Stimulated activated naive CD4-positive, alpha-beta T cell (primary cell): ENCODE measurements at regions not wholly inside any gene's neighbourhood (a gene's known extent, or its start where the extent isn't known, plus 50 kb on each side); places are given as distances from the start of the nearest gene placed in this dataset.
"Not testable (repeated sequence)": the region's sequence is repeated elsewhere in the genome, so short reads cannot be mapped to it uniquely, and the experiment has no call there.

ENCODE experiments used
- DNase-seq, 6 experiments: peaks; one replicate each; lab custom pipeline; 2025; lab: John Stamatoyannopoulos, UW

DNA sequence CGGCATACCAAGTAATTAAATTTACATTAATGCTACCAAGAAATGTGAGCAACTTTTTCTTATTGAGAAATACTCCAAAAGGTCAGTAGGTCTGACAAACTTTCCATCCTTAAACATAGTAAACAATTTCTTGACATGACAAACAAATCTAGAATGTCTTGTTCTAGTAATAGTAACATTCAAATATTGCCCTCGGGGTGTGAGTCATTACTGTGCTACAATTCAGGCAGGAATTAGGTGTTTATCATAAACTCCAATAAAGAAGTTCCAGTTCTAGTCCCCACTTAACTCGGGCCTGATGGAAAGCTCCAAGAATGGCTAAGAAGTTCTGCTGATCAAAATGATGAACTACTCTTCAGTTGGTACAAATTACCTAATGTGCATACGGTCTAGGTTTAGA lies 235.6 kb upstream of the TUSC1 start:
- DNase-seq, result no peak

DNA sequence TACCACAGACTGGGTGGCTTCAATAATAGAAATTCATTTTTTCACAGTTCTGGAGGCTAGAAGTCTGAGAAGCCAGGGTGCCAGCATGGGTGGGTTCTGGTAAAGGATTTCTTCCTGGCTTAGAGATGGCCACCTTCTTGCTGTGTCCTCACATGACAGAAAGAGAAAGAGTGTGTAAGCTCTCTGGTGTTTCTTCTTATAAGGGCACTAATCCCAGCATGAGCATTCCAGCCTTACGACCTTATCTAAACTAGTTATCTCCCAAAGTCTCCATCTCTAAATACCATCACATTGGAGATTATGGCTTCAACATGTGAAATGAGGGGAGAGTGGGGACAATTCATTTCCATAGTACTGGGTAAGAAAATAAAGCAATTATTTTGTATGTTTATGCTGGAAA lies 226.5 kb upstream of the TUSC1 start:
- DNase-seq, result no peak

DNA sequence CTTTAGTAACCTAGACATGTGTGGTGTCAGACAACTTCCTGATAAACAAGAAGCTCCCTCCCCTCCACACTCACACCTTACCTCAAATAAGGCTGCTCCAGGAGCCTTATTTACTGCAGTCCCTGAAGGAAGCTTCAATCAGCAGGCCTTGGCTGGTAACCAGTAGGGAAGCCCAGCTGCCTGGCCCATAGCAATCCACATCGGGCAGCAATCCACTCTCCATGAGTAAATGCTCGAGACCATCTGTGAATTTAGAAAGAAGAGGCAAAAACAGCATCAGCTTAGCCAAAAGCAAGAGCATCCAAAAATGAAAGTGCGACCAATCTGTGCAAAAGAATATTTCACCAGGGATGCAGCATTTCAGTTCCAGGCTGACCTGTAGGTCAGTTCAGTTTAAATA lies 213.3 kb upstream of the TUSC1 start:
- DNase-seq, result no peak

GRCh38 chr9:25889661-25890060 lies 211.4 kb upstream of the TUSC1 start:
- no peak for DNase-seq

DNA sequence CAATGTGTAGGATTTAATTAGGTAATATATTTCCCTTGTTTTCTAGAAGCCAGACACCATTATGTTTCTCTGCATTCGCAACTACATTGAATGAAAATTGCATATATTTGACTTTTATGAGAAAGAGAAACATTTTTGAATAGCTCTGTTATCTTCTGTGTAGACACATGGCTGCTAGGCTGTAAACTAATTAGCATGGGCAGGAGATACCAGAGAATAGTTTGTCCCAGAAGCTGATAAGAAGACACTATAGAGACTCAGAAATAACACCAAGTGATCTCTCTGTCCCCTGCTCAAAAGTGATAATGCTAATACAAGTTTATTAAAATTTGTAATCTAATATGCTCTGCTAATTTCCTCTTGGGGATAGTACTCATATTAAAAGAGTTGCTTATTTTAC lies 198.0 kb upstream of the TUSC1 start:
- DNase-seq, result no peak

GRCh38 chr9:25864509-25864908 lies 186.3 kb upstream of the TUSC1 start:
- DNase-seq, result no peak

GRCh38 chr9:25861421-25861820 lies 183.2 kb upstream of the TUSC1 start:
- no peak for DNase-seq

DNA sequence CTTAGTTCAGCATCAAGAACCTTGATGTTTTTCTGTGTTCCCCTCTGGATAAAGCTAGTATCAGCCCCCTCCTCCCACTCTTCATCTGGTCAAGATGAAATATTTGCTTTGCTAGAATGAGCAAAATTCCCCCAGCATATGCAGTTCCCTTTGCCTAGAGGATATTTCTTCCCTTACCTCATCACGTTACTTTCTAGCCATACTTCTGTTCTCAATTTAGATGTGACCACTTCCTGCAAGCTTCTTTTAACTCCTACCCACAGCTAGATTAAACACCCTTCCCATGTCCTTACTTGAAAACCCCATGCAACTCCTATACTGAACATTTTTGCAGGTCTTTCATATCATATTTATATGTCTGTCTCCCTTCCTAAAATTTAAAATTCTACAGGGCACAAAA lies 178.9 kb upstream of the TUSC1 start:
- DNase-seq, result no peak

- DNase-seq, result no peak
Observed at GRCh38 chr9:25850803-25851202, 172.6 kb upstream of the TUSC1 start.

DNA sequence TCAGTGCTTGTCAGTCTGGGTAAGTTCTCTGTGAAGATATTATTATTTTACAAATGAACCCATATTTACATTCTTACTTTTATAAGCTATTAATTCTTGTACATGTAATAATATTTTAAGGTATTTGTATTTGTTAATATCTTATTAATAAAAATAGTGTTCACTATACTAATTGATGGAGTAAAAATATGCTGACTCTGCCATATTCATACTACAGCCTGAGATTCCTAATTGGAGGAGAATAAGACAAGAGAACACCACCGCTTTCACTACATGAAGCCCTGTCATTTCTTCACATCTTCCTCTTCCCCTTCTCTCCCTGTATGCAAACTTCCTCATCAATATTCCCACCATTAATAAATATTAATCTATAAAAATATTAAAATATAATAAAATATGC lies 167.6 kb upstream of the TUSC1 start:
- no peak for DNase-seq

DNA sequence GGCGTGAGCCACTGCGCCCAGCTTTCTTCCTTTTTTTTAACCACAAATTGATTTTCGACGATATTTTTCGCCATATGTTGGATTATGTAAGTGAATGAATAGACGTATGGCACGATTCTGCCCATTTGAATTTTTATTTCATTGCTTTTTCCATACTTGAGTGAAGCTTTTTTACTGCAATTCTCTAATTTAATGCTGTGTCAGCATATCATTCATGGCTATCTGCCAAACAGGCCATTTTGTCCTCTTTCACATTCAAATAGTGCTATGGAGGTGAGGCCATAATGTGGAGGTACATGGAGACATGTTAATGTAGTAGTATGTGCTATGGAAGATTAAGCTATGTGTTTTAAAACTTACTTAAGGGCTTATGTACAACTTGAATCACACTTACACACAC lies 152.1 kb upstream of the TUSC1 start:
- DNase-seq, result no peak

DNA sequence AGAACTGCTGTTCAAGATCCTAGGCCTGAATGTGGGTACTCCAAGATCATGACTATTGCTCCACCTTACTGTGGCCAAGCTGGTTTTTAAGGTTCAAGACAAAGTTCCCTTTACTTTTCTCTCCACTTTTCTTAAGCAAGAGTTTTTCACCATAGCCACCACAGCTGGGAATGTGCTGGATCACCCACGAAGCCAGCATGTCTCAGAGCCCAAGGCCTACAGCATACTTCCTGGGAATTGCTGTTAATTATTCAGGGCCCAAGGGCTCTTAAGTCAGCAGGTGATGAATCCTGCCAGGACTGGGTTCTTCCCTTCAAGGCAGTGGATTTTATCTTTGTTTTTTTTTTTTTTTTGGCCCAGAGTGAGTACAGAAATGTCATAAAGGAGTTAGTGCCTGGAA lies 149.4 kb upstream of the TUSC1 start:
- DNase-seq, result no peak

DNA sequence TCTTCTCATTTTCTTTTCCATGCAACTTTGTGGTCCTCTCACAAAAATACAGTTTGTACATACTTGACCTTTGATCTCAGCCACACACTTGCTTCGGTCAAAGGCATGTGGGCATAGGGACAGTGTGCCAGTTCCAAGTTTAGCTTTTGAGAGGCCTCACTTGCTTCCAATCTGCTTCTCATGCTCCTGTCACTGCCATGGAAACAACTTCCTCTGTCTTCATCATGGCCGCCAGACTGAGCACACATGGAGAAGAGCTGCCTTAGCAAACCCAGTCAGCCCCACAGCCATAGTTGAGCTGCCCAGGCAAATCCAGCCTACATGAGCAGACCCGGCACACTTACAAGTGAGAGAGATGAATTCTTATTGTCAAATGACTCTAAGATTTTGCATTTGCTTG lies 138.2 kb upstream of the TUSC1 start:
- no peak for DNase-seq

DNA sequence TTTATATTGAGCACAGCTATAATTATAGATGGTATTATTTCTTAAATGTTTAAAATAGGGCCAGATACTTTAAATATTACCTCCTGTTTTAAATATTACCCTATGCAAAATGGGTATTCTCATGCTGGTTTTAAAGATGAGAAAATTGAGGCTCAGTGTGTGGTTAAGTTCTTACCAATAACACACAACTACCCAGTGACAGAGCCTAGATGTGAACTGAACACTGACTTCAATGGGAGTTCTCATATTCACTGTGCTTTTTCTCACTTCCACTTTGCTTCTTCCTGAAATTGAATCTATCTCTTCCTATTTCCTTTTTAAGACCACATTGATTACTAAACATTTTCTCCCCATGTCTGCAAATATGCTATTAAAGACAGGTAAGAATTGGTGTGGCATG lies 135.8 kb upstream of the TUSC1 start:
- no peak for DNase-seq

DNA sequence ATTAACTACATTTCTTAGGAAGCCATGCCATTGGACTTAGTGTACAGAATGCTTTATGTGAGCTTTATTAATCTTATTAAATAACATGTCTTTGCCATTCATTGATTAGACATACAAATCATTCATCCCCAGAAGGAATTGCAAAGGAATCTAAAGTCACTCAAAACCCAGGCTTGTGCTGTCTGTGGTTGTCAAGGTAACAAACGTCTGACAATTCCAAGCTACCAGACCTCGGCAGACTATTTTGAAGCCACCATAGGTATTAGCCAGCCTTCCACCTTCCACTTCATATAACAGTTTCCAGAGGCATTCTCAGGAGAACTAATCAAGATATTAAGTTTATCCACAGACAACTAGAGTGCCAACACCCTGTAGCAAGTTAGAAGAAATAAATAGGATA lies 135.2 kb upstream of the TUSC1 start:
- DNase-seq, result no peak

DNA sequence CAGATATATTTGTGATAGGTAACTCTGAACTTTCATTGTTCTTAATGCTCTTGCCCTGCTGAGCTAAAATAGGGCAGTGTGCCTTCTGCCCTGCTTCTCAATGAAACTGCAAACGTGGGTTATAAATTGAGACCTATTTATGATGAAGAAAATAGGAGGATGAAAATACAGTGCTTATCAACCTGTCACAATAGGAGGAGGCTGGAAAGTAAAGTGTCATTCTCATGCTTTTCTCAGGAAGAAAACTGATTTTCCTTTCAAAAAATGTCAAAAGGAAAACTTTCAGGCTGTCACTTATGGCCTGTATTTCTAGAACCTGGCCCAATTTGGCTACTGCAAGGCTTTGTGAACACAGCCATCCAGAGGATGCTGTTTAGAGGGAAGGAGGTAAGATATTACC lies 130.3 kb upstream of the TUSC1 start:
- DNase-seq, result no peak

- DNase-seq, result no peak
Observed at GRCh38 chr9:25804856-25805255, 126.6 kb upstream of the TUSC1 start.

GRCh38 chr9:25801989-25802388 lies 123.7 kb upstream of the TUSC1 start:
- DNase-seq, result not testable (repeated sequence)

- no peak for DNase-seq
Observed at GRCh38 chr9:25773805-25774204, 95.6 kb upstream of the TUSC1 start.

- no peak for DNase-seq
Observed at GRCh38 chr9:25755951-25756350, 77.7 kb upstream of the TUSC1 start.

DNA sequence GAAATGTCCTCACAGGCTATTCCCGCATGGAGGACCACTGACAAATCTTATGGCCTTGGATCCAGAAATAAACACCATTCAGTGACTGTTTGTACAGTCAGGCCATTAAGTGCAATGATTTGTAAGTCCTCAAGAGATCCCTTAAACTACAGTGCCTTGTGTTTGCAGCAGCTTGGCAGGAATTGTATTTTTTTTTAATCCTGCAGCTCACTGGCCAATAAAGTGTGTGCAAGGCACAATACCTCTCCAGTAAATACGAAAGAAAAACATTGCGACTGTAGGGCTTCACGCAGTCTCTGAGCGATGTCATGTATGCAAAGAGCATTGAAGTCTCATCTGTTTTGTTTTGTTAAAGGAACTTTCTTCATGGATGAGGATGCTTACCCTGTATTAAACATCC lies 74.2 kb upstream of the TUSC1 start:
- no peak for DNase-seq

DNA sequence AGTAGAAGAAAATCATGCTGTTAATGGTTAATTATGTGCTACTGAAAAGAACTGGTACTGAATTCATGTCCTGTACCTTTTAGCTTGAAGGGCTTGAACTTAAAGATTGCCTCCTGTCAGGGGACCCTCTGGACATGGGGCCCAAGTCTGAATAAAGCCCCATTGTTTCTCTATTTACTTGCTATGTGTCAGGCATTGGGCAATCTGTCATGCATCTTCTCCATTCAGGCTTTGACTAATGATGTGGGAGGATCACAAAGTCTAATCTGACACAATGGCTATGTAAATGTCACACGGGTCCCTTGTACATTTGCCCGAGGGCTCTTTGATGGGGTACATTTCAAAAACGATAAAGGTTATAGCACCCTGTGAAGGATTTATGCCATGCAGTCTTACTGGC lies 64.0 kb upstream of the TUSC1 start:
- DNase-seq, result no peak

DNA sequence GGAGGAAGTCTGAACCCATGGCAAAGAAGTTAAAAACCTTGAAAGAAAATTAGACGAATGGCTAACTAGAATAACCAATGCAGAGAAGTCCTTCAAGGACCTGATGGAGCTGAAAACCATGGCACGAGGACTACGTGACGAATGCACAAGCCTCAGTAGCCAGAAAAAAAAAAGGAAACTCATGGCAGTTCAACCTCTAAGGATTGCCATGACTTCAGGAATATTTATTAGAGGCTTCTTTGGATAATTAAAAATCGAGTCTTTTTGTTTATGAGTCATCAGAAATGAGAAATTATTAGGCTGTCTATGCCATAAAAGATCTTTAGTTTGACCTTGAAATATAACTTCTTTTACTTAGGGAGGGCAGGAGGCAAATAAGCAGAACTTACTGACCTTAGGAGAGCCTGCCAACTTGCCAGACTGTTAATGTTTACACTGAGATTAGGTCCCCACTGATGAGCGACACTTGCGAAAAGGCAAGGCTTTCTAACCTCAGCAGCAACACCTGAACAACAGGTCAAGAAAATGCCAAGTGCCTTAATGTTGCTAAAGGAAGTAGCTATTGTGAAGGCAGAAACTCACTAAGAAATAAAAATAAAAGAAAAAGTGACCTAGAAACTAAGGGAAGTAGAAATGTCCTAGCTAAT lies 55.2 kb upstream of the TUSC1 start:
- no peak for DNase-seq

DNA sequence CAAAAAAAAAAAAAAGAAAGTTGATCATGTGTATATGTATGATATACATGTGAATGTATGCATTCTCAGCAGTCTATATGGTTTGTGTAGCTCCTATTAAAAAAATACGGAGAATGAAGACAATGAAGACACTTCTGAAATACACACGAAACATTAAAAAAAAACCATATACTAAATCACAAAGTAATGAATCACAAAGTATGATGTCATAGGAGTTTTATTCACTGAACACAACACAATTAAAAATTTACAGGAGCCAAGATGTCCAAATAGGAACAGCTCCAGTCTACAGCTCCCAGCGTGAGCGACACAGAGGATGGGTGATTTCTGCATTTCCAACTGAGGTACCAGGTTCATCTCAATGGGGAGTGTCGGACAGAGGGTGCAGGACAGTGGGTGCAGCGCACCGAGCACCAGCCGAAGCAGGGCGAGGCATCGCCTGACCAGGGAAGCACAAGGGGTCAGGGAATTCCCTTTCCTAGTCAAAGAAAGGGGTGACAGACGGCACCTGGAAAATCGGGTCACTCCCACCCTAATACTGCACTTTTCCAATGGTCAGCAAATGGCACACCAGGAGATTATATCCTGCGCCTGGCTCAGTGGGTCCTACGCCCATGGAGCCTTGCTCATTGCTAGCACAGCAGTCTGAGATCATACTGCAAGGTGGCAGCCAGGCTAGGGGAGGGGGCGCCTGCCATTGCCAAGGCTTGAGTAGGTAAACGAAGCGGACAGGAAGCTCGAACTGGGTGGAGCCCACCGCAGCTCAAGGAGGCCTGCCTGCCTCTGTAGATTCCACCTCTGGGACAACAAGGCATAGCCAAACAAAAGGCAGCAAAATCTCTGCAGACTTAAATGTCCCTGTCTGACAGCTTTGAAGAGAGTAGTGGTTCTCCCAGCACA lies 53.9 kb upstream of the TUSC1 start:
- not testable (repeated sequence) for DNase-seq
